ENCODE measurements at regions not wholly inside any gene's neighbourhood (a gene's known extent, or its start where the extent isn't known, plus 50 kb on each side); places are given as distances from the start of the nearest gene placed in this dataset.

DNA sequence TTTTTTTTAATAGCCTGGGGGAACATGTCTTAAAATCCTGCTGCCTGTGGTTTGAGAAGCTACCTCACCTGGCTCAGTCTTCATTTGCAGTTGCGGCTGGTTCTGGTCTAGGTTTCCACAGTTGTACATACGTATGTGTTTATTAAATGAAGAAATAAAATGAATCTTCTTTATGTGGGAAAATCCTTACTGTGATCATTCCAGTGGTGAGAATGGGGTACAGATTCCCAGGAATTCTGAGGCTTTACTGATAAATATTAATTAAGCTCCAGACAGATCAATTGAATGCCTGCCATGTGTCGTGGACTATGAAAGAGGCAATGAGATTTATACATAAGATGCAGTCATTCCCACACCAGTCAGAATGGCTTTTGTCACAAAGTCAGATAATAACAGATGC is 356.1 kb upstream of the GRM7 start:
- DNase-seq (ENCODE audit: low read depth in 2 of 2) = no peak

DNA sequence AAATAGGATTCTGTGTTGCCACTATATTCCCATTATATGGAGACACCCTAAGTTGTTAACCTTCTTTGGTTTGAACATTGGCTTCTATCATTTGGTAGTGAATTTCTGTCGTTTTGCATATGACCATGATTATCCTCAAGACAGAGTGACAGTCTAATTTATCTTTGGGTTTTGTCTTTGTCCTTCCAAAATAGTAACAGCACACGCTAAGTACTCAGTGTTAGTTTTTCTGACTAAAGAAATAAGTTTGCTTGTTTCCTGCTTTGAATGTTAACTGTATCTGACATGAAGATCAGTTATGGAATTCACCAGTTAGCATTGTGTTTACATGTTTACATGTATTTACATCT is 352.5 kb upstream of the GRM7 start:
- DNase-seq (ENCODE audit: low read depth in 2 of 2) = no peak

DNA sequence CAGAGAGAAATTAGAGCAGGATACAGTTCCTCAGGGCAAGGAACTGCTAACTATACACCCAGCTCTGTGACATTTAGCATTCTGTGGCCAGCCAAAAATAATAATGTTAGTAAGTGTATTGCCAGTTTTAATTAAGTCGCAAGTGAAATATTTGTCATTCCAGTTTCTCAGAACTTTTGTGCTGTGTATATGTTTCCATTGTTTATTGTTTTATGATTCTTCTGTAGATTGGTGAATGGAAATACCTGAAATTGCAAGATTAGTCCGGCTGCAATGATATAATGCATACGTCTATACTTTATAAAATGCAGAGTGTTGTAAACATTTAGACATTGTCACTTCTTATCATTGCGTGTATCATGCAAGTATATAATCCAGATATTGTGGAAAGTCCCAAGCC is 351.3 kb upstream of the GRM7 start:
- DNase-seq (ENCODE audit: low read depth in 2 of 2) = no peak

DNA sequence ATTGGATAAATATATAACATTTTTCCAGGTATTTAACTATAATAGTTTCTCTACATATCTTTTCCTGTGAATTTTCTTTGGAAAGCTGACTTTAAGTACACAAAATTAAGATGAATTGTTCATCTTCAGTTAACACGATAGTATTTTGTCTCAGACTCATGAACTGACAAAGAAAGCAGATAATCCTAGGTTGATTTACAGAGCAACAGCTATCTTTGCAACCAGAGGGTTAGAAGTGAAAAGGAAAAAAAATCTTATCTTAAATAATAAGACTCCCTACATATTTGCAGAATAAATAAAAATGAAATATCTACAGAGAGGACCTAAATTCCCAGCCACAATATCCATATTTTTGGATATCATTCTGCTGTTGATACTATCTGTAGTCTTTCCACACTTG is 350.2 kb upstream of the GRM7 start:
- DNase-seq (ENCODE audit: low read depth in 2 of 2) = no peak

DNA sequence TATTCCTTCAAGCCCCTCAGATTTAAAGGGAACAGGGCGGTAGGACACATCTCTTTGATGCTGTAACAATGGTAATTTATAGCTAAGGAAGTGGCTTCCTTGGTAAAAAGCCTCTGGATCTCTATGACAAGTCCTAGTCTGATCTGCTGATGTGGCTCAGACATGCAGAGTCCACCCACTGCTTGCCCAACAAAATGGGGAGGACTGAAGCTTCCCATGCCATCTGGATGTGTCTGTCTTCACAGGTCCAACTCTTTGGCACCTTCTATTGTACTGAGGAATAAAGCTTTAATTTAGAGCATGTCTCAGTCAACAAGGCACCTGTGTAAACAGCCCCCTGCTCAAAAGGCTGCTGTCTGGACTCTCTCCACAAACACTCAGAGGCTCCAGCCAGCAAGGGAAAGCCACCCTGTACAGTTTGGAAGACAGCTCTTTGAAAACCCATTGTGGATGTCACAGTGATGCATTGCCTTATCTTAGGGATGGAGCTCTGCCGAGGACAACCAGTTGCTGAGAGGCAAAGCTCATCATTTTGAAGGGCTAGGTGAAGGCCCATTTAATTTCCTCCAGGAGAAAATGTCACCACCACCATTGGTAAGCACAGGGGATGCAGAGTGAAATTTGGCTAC is 348.6 kb upstream of the GRM7 start:
- no peak for DNase-seq (ENCODE audit: low read depth in 2 of 2)

DNA sequence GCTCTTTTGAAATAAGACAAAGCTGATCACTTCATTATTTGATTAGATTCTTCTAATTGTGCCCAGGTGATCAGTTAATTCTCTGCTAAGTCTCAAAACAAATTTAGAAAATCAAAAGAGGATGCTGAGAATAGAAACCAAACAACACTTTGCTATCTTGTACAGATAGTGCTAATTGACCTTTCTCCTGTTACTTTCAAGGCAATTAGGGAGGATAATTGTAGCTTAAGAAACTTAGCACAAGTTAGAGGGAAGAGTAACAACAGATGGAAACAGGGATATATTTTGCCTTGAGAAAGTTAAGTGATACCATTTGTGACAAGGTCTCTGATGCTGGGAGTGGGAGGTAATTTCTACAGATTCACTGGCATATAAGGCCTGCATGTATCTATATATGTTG is 344.8 kb upstream of the GRM7 start:
- no peak for DNase-seq (ENCODE audit: low read depth in 2 of 2)

DNA sequence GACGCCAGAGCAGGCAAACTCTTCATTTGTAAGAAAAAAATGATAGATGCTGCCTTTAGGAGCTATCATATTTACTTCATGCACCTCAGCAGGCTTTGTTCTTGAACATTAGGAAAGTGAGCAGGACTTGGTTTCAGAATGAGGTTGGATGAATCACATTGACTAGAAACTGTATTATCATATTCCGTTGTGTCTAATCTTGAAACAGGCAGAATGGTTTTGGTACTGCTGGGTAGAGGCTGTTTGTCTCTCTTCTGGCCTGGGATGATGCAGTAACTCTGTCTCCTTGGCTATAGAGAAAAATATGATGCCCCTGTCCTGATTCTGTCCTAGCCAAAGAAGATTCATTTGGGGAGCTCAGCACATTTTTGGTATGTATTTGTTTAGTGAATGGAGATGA is 344.2 kb upstream of the GRM7 start:
- no peak for DNase-seq (ENCODE audit: low read depth in 2 of 2)

DNA sequence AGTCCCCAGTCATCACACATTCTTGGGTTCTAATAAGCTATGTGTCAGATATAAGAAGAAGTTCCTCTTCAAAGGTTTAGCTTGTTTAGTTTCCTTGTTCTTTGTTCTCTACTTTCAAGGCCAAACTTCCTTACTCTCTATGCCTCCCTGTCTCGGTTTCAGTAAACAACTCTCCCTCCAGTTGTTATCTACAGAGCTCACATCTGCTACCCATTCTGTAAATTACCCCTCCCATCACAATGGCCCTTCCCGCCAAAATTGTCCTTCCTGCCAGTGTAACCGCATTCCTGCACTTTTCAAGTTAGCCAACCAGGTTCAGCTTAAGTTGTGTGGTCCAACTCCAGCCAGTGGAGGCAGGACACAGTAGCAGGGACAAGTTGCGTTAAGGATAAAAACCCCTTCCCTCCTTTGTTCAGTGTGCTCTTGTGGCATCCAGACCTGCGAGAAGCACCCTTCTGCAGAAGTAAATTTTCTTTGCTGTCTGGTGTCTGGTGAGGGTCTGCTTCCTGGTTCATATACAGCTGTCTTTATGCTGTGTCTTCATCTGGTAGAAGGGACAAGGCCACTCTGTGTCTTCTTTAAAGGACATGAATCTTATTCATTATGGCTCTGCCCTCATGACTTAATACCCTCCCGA is 342.1 kb upstream of the GRM7 start:
- DNase-seq (ENCODE audit: low read depth in 2 of 2) = no peak

DNA sequence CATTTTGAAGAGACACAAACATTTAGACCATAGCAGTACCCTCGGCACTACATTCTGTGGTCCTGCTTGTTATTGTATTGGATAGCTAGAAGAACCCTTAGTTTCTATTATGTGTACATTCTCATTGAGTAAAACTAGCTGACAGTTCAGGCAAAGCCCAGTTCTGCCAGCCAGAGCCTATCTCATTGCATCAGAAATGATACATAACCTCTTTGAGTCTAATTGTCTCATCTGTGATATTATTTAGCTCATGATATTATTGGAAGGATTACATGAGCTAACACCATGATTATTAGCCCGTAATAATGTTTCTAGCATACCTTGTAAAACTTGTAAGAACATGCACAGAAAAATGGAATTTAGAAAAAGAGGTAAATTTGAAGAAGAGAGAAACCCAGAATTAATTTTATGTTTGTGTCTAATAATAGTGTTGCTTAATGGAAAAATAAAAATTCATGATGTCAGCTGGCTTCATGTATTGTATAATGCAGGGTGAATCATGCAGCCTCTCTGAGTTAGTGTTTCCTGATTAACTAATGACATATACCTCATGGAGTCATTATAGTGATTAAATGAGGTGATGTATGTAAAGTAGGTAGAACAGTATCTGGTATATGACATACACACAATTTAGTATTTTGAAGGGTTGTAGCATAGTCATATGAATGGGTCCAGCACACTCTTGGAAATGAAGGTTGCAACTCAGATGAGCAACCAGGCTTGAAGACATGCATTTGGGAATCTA is 339.4 kb upstream of the GRM7 start:
- DNase-seq (ENCODE audit: low read depth in 2 of 2) = no peak

DNA sequence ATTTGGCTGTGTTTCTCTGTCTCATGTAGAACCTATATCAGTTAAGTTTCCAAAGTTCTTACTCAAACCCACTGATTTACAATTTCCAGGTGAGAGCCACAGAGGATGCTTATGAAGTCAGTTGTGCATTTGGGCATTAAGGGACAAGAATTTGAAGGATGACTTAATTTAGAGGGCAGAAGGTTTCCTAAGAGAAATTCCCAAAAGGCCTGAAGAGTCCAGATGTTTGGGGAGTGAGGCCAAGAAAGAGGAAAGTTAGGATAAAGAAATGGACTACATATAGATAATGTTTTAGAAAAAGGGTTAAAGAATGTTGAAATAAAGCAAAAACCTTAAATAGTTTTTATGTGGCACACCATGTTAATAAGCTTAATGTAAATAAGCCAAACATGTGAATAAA is 338.7 kb upstream of the GRM7 start:
- DNase-seq (ENCODE audit: low read depth in 2 of 2) = no peak

DNA sequence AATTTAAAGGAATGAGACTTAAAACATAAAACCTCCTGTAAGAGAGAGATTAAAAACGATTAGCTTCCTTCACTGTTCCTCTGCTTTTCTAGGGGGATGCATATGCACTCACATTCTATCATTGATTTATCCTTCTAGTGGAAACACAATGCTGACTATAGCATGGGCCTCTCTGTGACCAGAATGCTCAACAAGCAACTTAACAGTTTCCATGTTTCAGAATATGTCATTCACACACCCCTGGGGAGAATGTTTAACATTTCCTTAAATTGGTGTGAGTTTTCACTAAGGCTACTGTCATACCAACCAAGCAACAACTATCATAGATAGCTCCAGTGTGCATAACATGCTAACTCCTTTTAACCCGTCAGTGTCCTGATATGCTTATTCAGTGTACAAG is 337.9 kb upstream of the GRM7 start:
- no peak for DNase-seq (ENCODE audit: low read depth in 2 of 2)

DNA sequence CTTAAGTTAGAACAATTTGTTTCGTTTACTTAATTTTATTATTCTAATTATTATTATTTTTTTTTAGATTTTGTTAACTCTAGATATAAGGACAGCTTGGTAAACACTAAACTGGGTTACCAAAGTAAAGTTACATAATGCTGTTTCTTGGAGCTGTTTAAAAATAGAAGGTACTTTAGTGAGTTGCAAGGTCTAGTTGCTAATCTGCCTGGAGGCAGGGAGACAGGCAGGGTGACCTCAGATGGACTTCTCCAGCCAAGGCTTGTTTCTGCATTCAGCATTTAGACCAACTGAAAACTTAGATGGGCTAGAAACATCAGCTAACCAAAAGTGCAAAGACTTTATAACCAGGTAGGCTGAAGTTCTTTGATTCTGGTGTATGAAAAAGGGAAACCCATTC is 336.4 kb upstream of the GRM7 start:
- no peak for DNase-seq (ENCODE audit: low read depth in 2 of 2)

DNA sequence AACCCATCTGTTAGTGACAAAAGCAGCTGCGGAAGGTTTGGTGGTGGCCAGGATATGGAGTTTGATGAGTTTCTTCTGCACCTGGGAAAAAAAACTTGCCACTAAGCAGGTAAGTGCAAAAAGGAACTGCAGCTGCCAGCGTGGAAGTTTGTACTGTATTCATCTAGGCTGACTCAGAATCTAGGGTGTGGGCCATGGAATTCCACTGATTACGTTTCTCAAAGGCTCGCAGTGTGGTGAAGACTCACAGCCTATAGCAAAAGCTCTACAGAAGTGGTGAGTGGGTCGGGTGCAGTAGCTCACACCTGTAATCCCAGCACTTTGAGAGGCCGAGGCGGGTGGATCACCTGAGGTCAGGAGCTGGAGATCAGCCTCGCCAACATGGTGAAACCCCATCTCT is 334.6 kb upstream of the GRM7 start:
- no peak for DNase-seq (ENCODE audit: low read depth in 2 of 2)

DNA sequence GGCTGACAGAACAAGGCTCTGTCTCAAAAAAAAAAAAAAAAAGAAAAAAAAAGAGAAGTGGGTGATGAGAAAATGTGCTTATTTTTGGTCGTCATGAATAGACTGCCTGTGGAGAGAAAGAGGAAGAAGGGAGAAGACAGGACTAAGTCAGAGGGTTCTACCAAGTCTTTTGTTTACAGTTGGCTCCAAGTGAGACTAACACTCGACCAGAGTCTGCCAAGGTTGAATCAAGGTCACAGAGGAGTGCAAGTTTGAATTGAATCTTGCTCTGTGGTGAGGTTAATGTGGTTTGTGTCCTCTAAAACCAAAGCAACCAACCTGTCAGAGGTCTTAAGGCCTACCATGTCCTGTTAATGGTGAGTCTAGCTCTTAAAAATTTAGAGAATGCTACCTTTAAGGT is 334.1 kb upstream of the GRM7 start:
- no peak for DNase-seq (ENCODE audit: low read depth in 2 of 2)

DNA sequence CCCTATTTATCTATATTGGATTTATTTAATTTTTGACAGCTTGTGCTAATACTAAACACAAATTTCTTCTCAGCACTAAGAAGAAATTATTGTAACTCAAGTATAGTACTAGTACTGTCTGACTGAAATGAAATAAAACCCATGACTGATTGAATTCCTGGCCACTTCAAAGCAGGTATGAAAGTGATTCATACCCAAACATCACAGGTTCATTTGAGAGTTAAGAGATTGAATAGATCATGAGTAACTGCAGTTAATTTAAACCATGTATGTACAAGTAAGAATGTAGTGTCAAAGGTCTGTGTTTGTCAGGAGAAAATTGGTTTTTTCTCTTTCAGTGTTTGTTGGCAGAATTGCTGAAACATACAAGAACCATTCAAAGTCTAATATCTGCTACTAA is 332.0 kb upstream of the GRM7 start:
- DNase-seq (ENCODE audit: low read depth in 2 of 2) = no peak

DNA sequence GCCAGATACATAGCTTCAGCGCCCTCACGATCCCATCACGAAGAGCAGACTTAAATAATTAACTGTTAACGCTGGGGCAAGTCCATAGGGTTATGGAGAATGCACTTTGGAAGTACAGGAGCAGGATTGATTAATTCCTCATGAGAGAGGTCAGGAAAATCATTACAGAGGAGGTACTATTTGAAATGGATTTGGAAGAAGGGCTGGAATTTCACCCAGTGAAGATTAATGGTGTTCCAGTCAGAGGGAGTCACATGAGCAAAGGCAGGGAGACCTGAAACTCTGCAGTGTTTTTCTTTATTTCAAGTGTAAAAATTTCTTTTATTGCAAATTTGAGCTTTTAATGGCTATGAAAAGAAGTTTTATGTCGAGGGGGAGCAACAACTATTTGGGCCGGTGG is 329.8 kb upstream of the GRM7 start:
- no peak for DNase-seq (ENCODE audit: low read depth in 2 of 2)

DNA sequence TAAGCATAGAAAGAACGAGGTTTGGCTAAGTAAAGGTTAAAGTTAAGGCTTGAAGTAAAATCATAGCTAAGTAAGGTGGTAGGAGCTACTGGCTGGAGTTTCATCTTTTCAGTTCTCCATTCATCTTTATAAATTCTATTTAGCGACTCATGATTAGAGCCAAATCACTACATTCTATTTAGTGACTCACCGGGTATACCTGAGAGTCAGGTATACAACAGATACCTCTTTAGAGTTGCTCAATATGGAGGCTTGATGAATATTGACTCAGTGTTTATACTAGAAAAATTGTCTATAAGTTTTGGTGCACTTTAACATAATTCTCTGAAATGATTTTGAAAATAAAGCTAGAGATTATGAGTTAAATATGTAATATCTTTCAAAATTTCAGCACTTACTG is 328.8 kb upstream of the GRM7 start:
- no peak for DNase-seq (ENCODE audit: low read depth in 2 of 2)

DNA sequence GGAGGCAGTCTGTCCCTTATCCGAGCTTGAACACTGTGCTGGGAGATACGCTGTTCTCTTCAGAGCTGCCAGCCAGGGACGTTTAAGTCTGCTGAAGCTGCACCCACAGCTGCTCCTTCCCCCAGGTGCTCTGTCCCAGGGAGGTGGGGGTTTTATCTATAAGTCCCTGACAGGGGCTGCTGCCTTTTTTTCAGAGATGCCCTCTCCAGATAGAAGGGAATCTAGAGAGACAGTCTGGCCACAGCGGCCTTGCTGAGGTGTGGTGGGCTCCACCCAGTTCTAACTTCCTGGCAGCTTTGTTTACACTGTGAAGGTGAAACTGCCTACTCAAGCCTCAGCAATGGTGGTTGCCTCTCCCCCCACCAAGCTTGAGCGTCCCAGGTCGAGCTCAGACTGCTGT is 319.9 kb upstream of the GRM7 start:
- no peak for DNase-seq (ENCODE audit: low read depth in 2 of 2)

DNA sequence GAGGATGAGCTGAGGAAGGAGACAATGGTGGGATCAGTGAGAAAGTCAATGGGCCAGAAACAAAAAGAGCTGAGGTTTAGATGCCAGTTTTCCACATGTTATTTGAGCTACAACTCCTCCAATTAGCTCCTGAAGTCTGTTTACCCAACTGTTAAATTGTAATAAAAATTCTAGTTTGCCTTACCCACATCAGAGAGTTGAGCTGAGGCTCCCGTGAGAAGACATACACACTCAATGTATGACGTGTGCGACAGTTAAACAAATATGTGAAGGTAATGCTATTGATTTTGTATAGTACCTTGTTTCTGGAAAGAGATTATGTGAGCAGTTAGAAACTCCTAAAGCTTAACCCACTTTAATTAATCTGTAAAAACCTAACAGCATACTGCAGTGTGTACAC is 318.1 kb upstream of the GRM7 start:
- DNase-seq (ENCODE audit: low read depth in 2 of 2) = no peak

DNA sequence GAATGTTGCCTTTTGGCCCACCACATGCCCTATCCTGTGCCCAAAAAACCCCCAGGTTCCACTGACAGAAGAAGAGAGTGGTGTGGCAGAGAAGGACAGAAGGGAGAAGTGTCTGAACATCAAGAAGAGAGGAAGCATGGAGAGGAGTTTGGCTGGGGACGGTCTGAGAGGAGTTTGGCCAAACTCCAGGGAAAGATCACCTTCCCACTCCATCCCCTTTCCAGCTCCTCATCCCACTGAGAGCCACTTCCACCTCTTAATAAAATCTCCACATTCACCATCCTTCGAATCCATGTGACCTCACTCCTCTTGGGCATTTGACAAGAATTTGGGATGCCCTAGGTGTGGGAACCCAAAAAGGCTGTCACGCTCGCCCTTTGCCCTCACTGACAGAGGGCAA is 311.6 kb upstream of the GRM7 start:
- no peak for DNase-seq (ENCODE audit: low read depth in 2 of 2)

DNA sequence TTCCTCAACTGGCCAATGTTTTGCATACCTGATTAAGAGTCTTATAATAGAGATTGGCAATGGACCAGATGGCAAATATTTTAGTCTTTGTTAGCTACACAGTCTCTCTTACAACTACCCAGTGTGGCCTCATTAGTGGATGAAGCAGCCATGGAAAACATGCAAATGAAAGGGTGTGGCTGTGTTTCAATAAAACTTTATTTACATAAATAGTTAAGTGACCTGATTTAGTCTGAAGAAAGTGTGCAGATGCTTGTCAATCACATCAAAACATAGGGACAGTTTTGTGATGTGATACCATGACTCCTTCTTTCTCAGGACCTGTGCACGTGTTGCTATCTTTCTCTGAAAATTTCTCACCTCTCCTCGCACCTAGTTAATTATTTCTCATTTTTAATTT is 309.8 kb upstream of the GRM7 start:
- DNase-seq (ENCODE audit: low read depth in 2 of 2) = no peak

DNA sequence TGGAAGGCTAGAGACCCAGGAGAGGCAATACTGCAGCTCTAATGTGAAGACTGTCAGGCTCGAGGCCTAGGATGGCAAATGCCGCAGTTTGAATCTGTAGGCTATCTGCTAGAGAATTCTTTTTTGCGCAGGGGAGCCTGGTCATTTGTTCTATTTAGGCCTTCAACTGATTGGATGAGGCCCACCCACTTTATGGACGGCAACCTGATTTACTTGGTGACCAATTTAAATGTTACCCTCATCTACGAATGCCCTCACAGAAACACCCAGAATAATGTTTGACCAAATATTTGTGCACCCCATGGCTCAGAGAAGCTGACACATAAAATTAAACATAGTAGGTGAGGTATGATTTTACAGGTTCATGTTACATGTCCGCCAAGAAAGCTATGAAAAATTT is 300.7 kb upstream of the GRM7 start:
- DNase-seq (ENCODE audit: low read depth in 2 of 2) = no peak

DNA sequence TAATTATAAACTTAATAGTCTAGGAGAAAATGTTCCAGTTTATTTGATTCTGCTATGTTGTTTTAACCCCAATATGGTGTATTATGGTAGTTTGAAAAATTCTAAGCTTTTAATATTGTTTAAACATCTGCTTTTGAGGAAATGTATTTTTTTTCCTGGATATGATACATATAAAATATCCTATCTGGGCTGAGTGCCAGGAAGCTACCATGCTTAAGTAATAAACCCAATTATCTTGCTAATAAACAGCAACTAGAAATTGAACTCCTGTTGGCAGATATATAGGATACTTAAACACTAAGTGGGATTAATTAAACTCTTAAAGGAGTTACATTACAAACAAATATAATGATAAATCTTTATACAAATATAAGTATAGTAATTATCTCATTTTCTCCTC is 293.7 kb upstream of the GRM7 start:
- DNase-seq (ENCODE audit: low read depth in 2 of 2) = no peak

Measured in stimulated activated CD4-positive, alpha-beta T cell treated with anti-CD3 and anti-CD28 coated beads, Interleukin-4, amount 100 ng/mL, for 48 hours (primary cell).